ENCODE measurements at regions not wholly inside any gene's neighbourhood (a gene's known extent, or its start where the extent isn't known, plus 50 kb on each side); places are given as distances from the start of the nearest gene placed in this dataset.

DNA sequence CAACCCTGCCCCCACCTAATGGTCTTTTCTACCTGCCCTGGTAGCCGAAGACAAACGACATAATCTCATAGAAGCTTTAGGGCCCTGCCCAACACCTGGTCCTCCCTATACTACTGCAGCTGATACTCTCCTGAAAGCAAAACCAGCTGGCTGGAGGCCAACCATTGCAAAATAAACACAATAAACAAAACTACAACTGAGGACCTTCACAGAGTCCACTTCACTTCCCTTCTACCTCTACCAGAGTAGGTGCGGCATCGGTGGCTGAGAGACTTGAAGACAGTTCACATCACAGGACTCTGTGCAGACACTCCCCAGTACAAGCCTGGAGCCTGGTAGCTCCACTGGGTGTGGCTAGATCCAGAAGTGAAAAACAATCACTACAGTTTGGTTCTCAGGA, 476.2 kb downstream of the MMUT start:
- TF ChIP-seq MIER3 (CRISPR knock-in tag; IDR thresholded peaks at IDR 0.05; ENCODE audit: borderline replicate concordance) (no peak), SMC3 (IDR thresholded peaks at IDR 0.05; ENCODE audit: low read length) (no peak), ZNF337 (CRISPR knock-in tag; IDR thresholded peaks at IDR 0.05; ENCODE audit: borderline replicate concordance, low read depth) (no peak), REST (IDR thresholded peaks at IDR 0.05; ENCODE audit: borderline replicate concordance in 1 of 2, low read depth in 1 of 2, low read length in 2 of 2) (no peak), SMARCE1 (IDR thresholded peaks at IDR 0.05; ENCODE audit: borderline replicate concordance) (no peak), RFX1 (IDR thresholded peaks at IDR 0.05) (no peak), ZNF160 (CRISPR knock-in tag; IDR thresholded peaks at IDR 0.05) (no peak), ETV5 (CRISPR knock-in tag; IDR thresholded peaks at IDR 0.05; ENCODE audit: borderline replicate concordance) (no peak), EP300 (IDR thresholded peaks at IDR 0.05; ENCODE audit: low read depth in 2 of 2, low read length in 2 of 2) (no peak), EP300 (CRISPR knock-in tag; IDR thresholded peaks at IDR 0.05; ENCODE audit: borderline replicate concordance) (no peak), ESRRA (CRISPR knock-in tag; IDR thresholded peaks at IDR 0.05; ENCODE audit: low read depth) (no peak)
- TF ChIP-seq, protein P1, sequence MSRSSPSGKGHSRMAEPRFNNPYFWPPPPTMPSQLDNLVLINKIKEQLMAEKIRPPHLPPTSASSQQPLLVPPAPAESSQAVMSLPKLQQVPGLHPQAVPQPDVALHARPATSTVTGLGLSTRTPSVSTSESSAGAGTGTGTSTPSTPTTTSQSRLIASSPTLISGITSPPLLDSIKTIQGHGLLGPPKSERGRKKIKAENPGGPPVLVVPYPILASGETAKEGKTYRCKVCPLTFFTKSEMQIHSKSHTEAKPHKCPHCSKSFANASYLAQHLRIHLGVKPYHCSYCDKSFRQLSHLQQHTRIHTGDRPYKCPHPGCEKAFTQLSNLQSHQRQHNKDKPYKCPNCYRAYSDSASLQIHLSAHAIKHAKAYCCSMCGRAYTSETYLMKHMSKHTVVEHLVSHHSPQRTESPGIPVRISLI (CRISPR knock-in tag; IDR thresholded peaks at IDR 0.05; ENCODE audit: borderline replicate concordance): no peak
- TF ChIP-seq, protein P2, sequence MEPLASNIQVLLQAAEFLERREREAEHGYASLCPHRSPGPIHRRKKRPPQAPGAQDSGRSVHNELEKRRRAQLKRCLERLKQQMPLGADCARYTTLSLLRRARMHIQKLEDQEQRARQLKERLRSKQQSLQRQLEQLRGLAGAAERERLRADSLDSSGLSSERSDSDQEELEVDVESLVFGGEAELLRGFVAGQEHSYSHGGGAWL (CRISPR knock-in tag; IDR thresholded peaks at IDR 0.05): no peak
